DOHH2 (cell line): ENCODE measurements at regions not wholly inside any gene's neighbourhood (a gene's known extent, or its start where the extent isn't known, plus 50 kb on each side); places are given as distances from the start of the nearest gene placed in this dataset.

ENCODE experiments used
- CTCF ChIP-seq: fragments of 200-600 bp; sonication (generic); IDR thresholded peaks from one replicate; pipeline ENCODE4 v1.5.1; 2014; ENCODE audit warnings: antibody characterized with exemption, mild to moderate bottlenecking, low read depth, low read length; ENCODE audit not compliant: poor library complexity, severe bottlenecking
- EZH2phosphoT487 ChIP-seq: fragments of 200-600 bp; sonication (generic); IDR thresholded peaks from 2 replicates; pipeline ENCODE4 v1.6.1; 2017; ENCODE audit warnings: borderline replicate concordance, mild to moderate bottlenecking, antibody characterized with exemption, low read length, moderate library complexity, mixed read lengths

DNA sequence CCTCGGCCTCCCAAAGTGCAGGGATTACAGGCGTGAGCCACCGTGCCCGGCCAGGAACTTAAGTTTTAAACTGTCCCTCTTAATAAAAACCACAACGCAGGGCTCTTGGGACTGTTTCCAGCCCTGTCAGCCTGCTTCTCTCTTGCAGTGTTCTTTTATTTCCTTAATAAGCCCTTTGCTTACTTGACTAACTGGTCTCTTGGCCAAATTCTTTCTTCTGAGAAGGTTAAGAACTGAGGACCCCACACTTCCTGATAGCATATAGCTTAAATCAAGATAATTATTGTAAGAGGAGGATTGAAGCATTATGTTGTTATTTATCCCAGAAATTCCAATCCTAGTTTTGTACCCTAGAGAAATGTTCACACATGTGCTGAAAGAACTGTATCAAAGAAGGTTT, 128.2 kb upstream of the UXS1 start:
- no peak for TF ChIP-seq CTCF
- no peak for TF ChIP-seq EZH2phosphoT487
